Panc1 (cell line): ENCODE measurements at regions not wholly inside any gene's neighbourhood (a gene's known extent, or its start where the extent isn't known, plus 50 kb on each side); places are given as distances from the start of the nearest gene placed in this dataset.

Experiments
- ATAC-seq: fragments of 200-7000 bp; cut with Tn5 transposase; 2 replicates; pipeline ENCODE4 v1.9.1; 2020; ENCODE audit warnings: mild to moderate bottlenecking, moderate library complexity
- BruUV-seq: library from RNA; stranded (reverse); fragments of 400-500 nt; replicated peaks from 2 replicates; lab custom pipeline; 2021; lab: Mats Ljungman, UMichigan
- CTCF ChIA-PET: fragments of 300-600 bp; sonication (Branson Sonifier 250); formaldehyde crosslinking; loops from one replicate; lab custom pipeline; 2022; ENCODE audit warnings: antibody characterized with exemption; lab: Charles Lee
- POLR2A ChIA-PET: fragments of 300-600 bp; sonication (Branson Sonifier 250); formaldehyde crosslinking; loops from one replicate; lab custom pipeline; 2022; ENCODE audit warnings: antibody characterized with exemption; lab: Charles Lee
- DNase-seq: peaks from one replicate; pipeline ENCODE4 v3.0.0-alpha.2; 2010; ENCODE audit warnings: low read depth, low spot score
- H3K27ac ChIP-seq: 2 replicates; pipeline ENCODE4 v1.5.1; 2011; ENCODE audit warnings: mild to moderate bottlenecking, low read length, inconsistent platforms
- H3K27me3 ChIP-seq: fragments of 200-500 bp; sonication (Bioruptor generic); 2 replicates; pipeline ENCODE4 v1.6.0; 2014; ENCODE audit warnings: low read length, inconsistent platforms; ENCODE audit not compliant: control insufficient read depth, insufficient read depth
- H3K36me3 ChIP-seq: fragments of 200-500 bp; sonication (Bioruptor generic); 2 replicates; pipeline ENCODE4 v1.5.1; 2014; ENCODE audit warnings: inconsistent platforms, mild to moderate bottlenecking, low read length, moderate library complexity; ENCODE audit not compliant: control insufficient read depth, insufficient read depth
- H3K4me1 ChIP-seq: 2 replicates; pipeline ENCODE4 v1.5.1; 2011; ENCODE audit warnings: inconsistent platforms, mild to moderate bottlenecking, low read length, moderate library complexity; ENCODE audit not compliant: control insufficient read depth, insufficient read depth
- H3K4me3 ChIP-seq, 2 experiments: 2 replicates each; pipeline ENCODE4 v1.5.1; 2011 to 2012; ENCODE audit warnings: low read depth in 2 of 2, low read length in 2 of 2, mild to moderate bottlenecking in 2 of 2, inconsistent platforms in 1 of 2, moderate library complexity in 1 of 2
- H3K9me3 ChIP-seq: fragments of 200-500 bp; sonication (Bioruptor generic); 2 replicates; pipeline ENCODE4 v1.5.1; 2014; ENCODE audit warnings: low read depth, mild to moderate bottlenecking, inconsistent platforms, low read length, moderate library complexity; ENCODE audit not compliant: control insufficient read depth, insufficient read depth
- CTCF ChIP-seq: fragments of 450-650 bp; IDR thresholded peaks from 2 replicates; pipeline ENCODE4 v1.5.1; 2017; ENCODE audit warnings: mild to moderate bottlenecking
- POLR2AphosphoS5 ChIP-seq: IDR thresholded peaks from 2 replicates; pipeline ENCODE4 v1.6.1; 2012; ENCODE audit warnings: mild to moderate bottlenecking, low read depth, low read length, moderate library complexity
- REST ChIP-seq, 2 experiments: IDR thresholded peaks; 2 replicates each; pipeline ENCODE4 v1.6.1; 2011 to 2012; ENCODE audit warnings: low read depth in 2 of 2, control low read depth in 1 of 2, low read length in 1 of 2, mild to moderate bottlenecking in 1 of 2, moderate library complexity in 1 of 2; ENCODE audit not compliant: insufficient read depth in 1 of 2
- SIN3A ChIP-seq: IDR thresholded peaks from 2 replicates; pipeline ENCODE4 v1.6.1; 2012; ENCODE audit warnings: low read depth, mild to moderate bottlenecking, low read length, moderate library complexity, borderline replicate concordance; ENCODE audit not compliant: insufficient read depth
- TCF7L2 ChIP-seq: IDR thresholded peaks from 2 replicates; pipeline ENCODE4 v1.6.1; 2011; ENCODE audit warnings: mild to moderate bottlenecking, low read depth, low read length, inconsistent platforms
- in situ Hi-C: cut with HindIII; loops from 2 replicates; pipeline ENCODE4 v1.10.0; 2016; ENCODE audit warnings: low sequenced_read_pairs, low pct_unique_long_range_greater_than_20kb
- intact Hi-C: fragments of 100-400 bp; cut with micrococcal nuclease; formaldehyde crosslinking; loops from one replicate; pipeline ENCODE4 v1.10.0; 2022; ENCODE audit not compliant: unreplicated experiment

GRCh38 chr6:106908386-106908840 is 66.1 kb downstream of the CD24 start:
- H3K27ac ChIP-seq, result no peak overlapping the region
- BruUV-seq, result no TSS peak
- no peak overlapping the region for H3K4me3 ChIP-seq
- H3K27me3 ChIP-seq, result no peaks in the 10 kb centered on the region
- no peaks in the 10 kb centered on the region for H3K36me3 ChIP-seq
- in situ Hi-C loops, result no loop called here
- no peaks in the 10 kb centered on the region for H3K9me3 ChIP-seq
- 0 out of 2 replicates have a peak, but pooled peaks have one; percentile 30 for ATAC-seq
- no peak for TF ChIP-seq TCF7L2
- no peak for TF ChIP-seq CTCF
- TF ChIP-seq REST (IDR thresholded peaks at IDR 0.05; ENCODE audit: insufficient read depth in 1 of 2, low read depth in 2 of 2, low read length in 1 of 2), result no peak
- TF ChIP-seq POLR2AphosphoS5, result no peak
- TF ChIP-seq SIN3A, result no peak
- no peak for DNase-seq
- no peaks in the 10 kb centered on the region for H3K4me1 ChIP-seq
- intact Hi-C loops, result no loop called here
- POLR2A ChIA-PET, result no interaction called here
- CTCF ChIA-PET, result no interaction called here

- ChIA-PET CTCF (no interaction called here), POLR2A (no interaction called here)
- no peaks in the 10 kb centered on the region for H3K36me3 ChIP-seq
- DNase-seq, result no peak
- H3K9me3 ChIP-seq, result no peaks in the 10 kb centered on the region
- no peak overlapping the region for H3K4me3 ChIP-seq
- H3K4me1 ChIP-seq, result no peaks in the 10 kb centered on the region
- in situ Hi-C loops, result no loop called here
- H3K27ac ChIP-seq, result no peak overlapping the region
- H3K27me3 ChIP-seq, result no peaks in the 10 kb centered on the region
- no peak for ATAC-seq
- TF ChIP-seq CTCF (0 out of 2 replicates have a peak, but pooled peaks have one; percentile 7), SIN3A (no peak)
- no TSS peak for BruUV-seq
- intact Hi-C loops, result no loop called here
These were observed 66.8 kb downstream of the CD24 start for GRCh38 chr6:106907754-106908153.
